HCT116 (cell line): ENCODE measurements at regions not wholly inside any gene's neighbourhood (a gene's known extent, or its start where the extent isn't known, plus 50 kb on each side); places are given as distances from the start of the nearest gene placed in this dataset.

Experiments used
- ATAC-seq: fragments of 200-7000 bp; cut with Tn5 transposase; 2 replicates; pipeline ENCODE4 v1.9.1; 2020; ENCODE audit warnings: mild to moderate bottlenecking, moderate library complexity
- BruUV-seq: library from RNA; stranded (reverse); fragments of 400-500 nt; replicated peaks from 2 replicates; lab custom pipeline; 2021; lab: Mats Ljungman, UMichigan
- CTCF ChIA-PET: fragments of 300-600 bp; sonication (Branson Sonifier 250); formaldehyde crosslinking; loops from one replicate; lab custom pipeline; 2021; ENCODE audit warnings: antibody characterized with exemption; lab: Charles Lee
- POLR2A ChIA-PET: fragments of 300-600, 350-600 bp; sonication (Branson Sonifier 250); formaldehyde crosslinking; loops from one replicate; lab custom pipeline; 2021; ENCODE audit warnings: antibody characterized with exemption; lab: Charles Lee
- RAD21 ChIA-PET, 2 experiments: fragments of 300-600 bp; sonication (Branson Sonifier 250); formaldehyde crosslinking; loops; one replicate each; lab custom pipeline; 2023; ENCODE audit warnings: low total read pairs in 2 of 2; ENCODE audit not compliant: uncharacterized antibody in 2 of 2, unreplicated experiment in 2 of 2, low non-redundant PET in 1 of 2; lab: Charles Lee
- DNase-seq: peaks from one replicate; pipeline ENCODE4 v3.0.0-alpha.2; 2010; ENCODE audit warnings: low read depth, low spot score
- H2AFZ ChIP-seq: fragments of 200-600 bp; shearing (Covaris generic), sonication (generic); 2 replicates; pipeline ENCODE4 v1.6.1; 2017; ENCODE audit warnings: low read depth, mixed run types, mixed read lengths, antibody characterized with exemption, low read length; ENCODE audit not compliant: poor library complexity, severe bottlenecking
- H3K27ac ChIP-seq: 2 replicates; pipeline ENCODE4 v1.5.1; 2012; ENCODE audit warnings: low read depth, low read length
- H3K27me3 ChIP-seq: fragments of 200-600 bp; sonication (generic); 2 replicates; pipeline ENCODE4 v1.6.1; 2016; ENCODE audit warnings: mixed run types, low read length, mixed read lengths; ENCODE audit not compliant: insufficient read depth
- H3K36me3 ChIP-seq, 2 experiments: fragments of 200-500 bp in 1 of 2; fragments of 200-600 bp in 1 of 2; sonication (Bioruptor generic) in 1 of 2; sonication (generic) in 1 of 2; 2 replicates each; pipeline versions ENCODE4 v1.5.1 to v1.6.1; 2014 to 2016; ENCODE audit warnings: low read length in 2 of 2, inconsistent platforms in 1 of 2, mixed read lengths in 1 of 2, mixed run types in 1 of 2; ENCODE audit not compliant: insufficient read depth in 2 of 2, control insufficient read depth in 1 of 2
- H3K4me1 ChIP-seq, 2 experiments: fragments of 200-600 bp in 1 of 2; sonication (generic) in 1 of 2; 2 replicates each; pipeline versions ENCODE4 v1.5.1 to v1.6.1; 2012 to 2017; ENCODE audit warnings: low read length in 2 of 2, inconsistent platforms in 1 of 2, mild to moderate bottlenecking in 1 of 2, mixed read lengths in 1 of 2, mixed run types in 1 of 2, moderate library complexity in 1 of 2; ENCODE audit not compliant: insufficient read depth in 2 of 2, control insufficient read depth in 1 of 2
- H3K4me2 ChIP-seq: fragments of 200-600 bp; sonication (generic); 2 replicates; pipeline ENCODE4 v1.6.1; 2017; ENCODE audit warnings: mixed run types, low read length, mixed read lengths
- H3K4me3 ChIP-seq, 2 experiments: fragments of 200-600 bp in 1 of 2; sonication (generic) in 1 of 2; replicated peaks in 1 of 2; 2 replicates each; pipeline ENCODE4 v1.5.1; 2011 to 2016; ENCODE audit warnings: low read length in 2 of 2, control low read depth in 1 of 2, low read depth in 1 of 2, mild to moderate bottlenecking in 1 of 2, mixed read lengths in 1 of 2, mixed run types in 1 of 2
- H3K79me2 ChIP-seq: fragments of 200-600 bp; sonication (generic); 2 replicates; pipeline ENCODE4 v1.6.1; 2017; ENCODE audit warnings: mild to moderate bottlenecking, mixed run types, low read length, moderate library complexity, mixed read lengths; ENCODE audit not compliant: insufficient read depth
- H3K9ac ChIP-seq: fragments of 200-600 bp; sonication (generic); 2 replicates; pipeline ENCODE4 v1.6.1; 2016; ENCODE audit warnings: low read length, mixed read lengths
- H3K9me2 ChIP-seq: fragments of 200-600 bp; sonication (generic), shearing (Covaris generic); 2 replicates; pipeline ENCODE4 v1.6.1; 2017; ENCODE audit warnings: mixed run types, mild to moderate bottlenecking, moderate library complexity; ENCODE audit not compliant: insufficient read depth
- H3K9me3 ChIP-seq, 2 experiments: fragments of 200-500 bp in 1 of 2; fragments of 200-600 bp in 1 of 2; sonication (Bioruptor generic) in 1 of 2; sonication (generic) in 1 of 2; 2 replicates each; pipeline ENCODE4 v1.6.1; 2014 to 2017; ENCODE audit warnings: low read length in 2 of 2, mixed read lengths in 2 of 2, inconsistent platforms in 1 of 2, low read depth in 1 of 2, mild to moderate bottlenecking in 1 of 2, mixed run types in 1 of 2, moderate library complexity in 1 of 2; ENCODE audit not compliant: control insufficient read depth in 1 of 2, insufficient read depth in 1 of 2
- H4K20me1 ChIP-seq: fragments of 200-600 bp; sonication (generic), shearing (Covaris generic); 2 replicates; pipeline ENCODE4 v1.6.1; 2017; ENCODE audit warnings: mixed run types, mild to moderate bottlenecking, moderate library complexity; ENCODE audit not compliant: insufficient read depth
- CEBPB ChIP-seq: IDR thresholded peaks from 2 replicates; pipeline ENCODE4 v1.6.1; 2012; ENCODE audit warnings: low read depth
- ELF1 ChIP-seq: IDR thresholded peaks from 2 replicates; pipeline ENCODE4 v1.6.1; 2012; ENCODE audit warnings: low read depth, borderline replicate concordance
- FOSL1 ChIP-seq: IDR thresholded peaks from 2 replicates; pipeline ENCODE4 v1.6.1; 2012; ENCODE audit warnings: low read depth
- JUND ChIP-seq: IDR thresholded peaks from 2 replicates; pipeline ENCODE4 v1.6.1; 2012
- POLR2A ChIP-seq: IDR thresholded peaks from 2 replicates; pipeline ENCODE4 v1.7.0; 2011; ENCODE audit warnings: borderline replicate concordance; ENCODE audit not compliant: insufficient read depth, insufficient read length; ENCODE audit errors: extremely low read depth
- POLR2AphosphoS5 ChIP-seq: IDR thresholded peaks from 2 replicates; pipeline ENCODE4 v1.6.1; 2011; ENCODE audit warnings: mild to moderate bottlenecking, low read depth, low read length, moderate library complexity
- RAD21 ChIP-seq: IDR thresholded peaks from 2 replicates; pipeline ENCODE4 v1.6.1; 2012; ENCODE audit warnings: low read depth, mild to moderate bottlenecking
- TCF7L2 ChIP-seq: IDR thresholded peaks from 2 replicates; pipeline ENCODE4 v1.7.0; 2011; ENCODE audit warnings: borderline replicate concordance, inconsistent platforms; ENCODE audit not compliant: insufficient read depth, insufficient read length; ENCODE audit errors: extremely low read depth
- ZNF274 ChIP-seq: fragments of 200-500 bp; sonication (Bioruptor generic); IDR thresholded peaks from 2 replicates; pipeline ENCODE4 v1.6.1; 2014; ENCODE audit warnings: mild to moderate bottlenecking, low read depth, low read length, inconsistent platforms
- intact Hi-C: fragments of 100-400 bp; cut with micrococcal nuclease; formaldehyde crosslinking; loops from 2 replicates; pipeline ENCODE4 v1.10.0; 2022
- TF ChIP-seq, protein P1 (sequence below): IDR thresholded peaks from 2 replicates; pipeline ENCODE4 v1.6.1; 2011; ENCODE audit warnings: mild to moderate bottlenecking, low read length, moderate library complexity; ENCODE audit not compliant: insufficient replicate concordance; ENCODE audit errors: extremely low read depth
- TF ChIP-seq, protein P2 (sequence below): IDR thresholded peaks from 2 replicates; pipeline ENCODE4 v1.6.1; 2012

DNA sequence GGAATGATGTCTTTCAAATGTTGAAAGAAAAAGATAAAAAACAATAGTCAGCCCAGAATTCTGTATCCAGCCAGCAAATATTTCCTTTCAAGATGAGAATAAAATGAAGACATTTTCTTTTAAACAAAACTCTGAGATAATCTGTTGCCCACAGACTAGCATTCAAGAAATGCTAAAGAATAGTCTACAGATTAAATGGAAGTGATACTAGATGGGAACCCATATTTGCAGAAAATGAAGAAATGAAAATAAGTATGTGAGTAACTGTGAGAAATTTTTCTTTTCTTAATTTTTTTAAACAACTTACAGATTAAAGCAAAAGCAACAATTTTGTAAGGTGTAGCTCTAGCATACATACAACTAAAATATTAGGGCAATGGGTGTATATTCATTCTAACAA is 469.8 kb downstream of the IGSF11 start:
- Histone ChIP-seq H3K4me2 (no peak overlapping the region), H2AFZ (no peak overlapping the region), H3K4me3 (no peak overlapping the region), H3K27ac (no peak overlapping the region), H3K4me1 (no peaks in the 10 kb centered on the region), H3K36me3 (no peaks in the 10 kb centered on the region), H3K9ac (no peak overlapping the region), H3K9me3 (no peaks in the 10 kb centered on the region), H3K27me3 (no peaks in the 10 kb centered on the region)
- RAD21 ChIA-PET: no interaction called here
- CTCF ChIA-PET: no interaction called here
- TF ChIP-seq, protein P1, sequence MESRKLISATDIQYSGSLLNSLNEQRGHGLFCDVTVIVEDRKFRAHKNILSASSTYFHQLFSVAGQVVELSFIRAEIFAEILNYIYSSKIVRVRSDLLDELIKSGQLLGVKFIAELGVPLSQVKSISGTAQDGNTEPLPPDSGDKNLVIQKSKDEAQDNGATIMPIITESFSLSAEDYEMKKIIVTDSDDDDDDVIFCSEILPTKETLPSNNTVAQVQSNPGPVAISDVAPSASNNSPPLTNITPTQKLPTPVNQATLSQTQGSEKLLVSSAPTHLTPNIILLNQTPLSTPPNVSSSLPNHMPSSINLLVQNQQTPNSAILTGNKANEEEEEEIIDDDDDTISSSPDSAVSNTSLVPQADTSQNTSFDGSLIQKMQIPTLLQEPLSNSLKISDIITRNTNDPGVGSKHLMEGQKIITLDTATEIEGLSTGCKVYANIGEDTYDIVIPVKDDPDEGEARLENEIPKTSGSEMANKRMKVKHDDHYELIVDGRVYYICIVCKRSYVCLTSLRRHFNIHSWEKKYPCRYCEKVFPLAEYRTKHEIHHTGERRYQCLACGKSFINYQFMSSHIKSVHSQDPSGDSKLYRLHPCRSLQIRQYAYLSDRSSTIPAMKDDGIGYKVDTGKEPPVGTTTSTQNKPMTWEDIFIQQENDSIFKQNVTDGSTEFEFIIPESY: no peak
- TF ChIP-seq ZNF274 (no peak), ELF1 (no peak), POLR2AphosphoS5 (no peak), JUND (no peak), TCF7L2 (no peak), RAD21 (no peak), CEBPB (no peak), FOSL1 (no peak), POLR2A (no peak)
- TF ChIP-seq, protein P2, sequence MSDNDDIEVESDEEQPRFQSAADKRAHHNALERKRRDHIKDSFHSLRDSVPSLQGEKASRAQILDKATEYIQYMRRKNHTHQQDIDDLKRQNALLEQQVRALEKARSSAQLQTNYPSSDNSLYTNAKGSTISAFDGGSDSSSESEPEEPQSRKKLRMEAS: no peak
- TF ChIP-seq, all 23 proteins: peak for 0
- no peak for ATAC-seq
- Histone ChIP-seq H4K20me1 (no peaks in the 10 kb centered on the region), H3K9me2 (no peaks in the 10 kb centered on the region), H3K79me2 (no peaks in the 10 kb centered on the region)
- BruUV-seq: no TSS peak
- intact Hi-C loops: no loop called here
- POLR2A ChIA-PET: no interaction called here
- no peak for DNase-seq
